GM19397 (cell line): ENCODE measurements at regions not wholly inside any gene's neighbourhood (a gene's known extent, or its start where the extent isn't known, plus 50 kb on each side); places are given as distances from the start of the nearest gene placed in this dataset.

Source experiments
- ATAC-seq: cut with Tn5 transposase; IDR thresholded peaks from one replicate; pipeline ENCODE4 v1.9.1; 2021; ENCODE audit warnings: mild to moderate bottlenecking, moderate library complexity; ENCODE audit not compliant: unreplicated experiment

GRCh38 chr1:195941795-195942194 lies 666.4 kb downstream of the KCNT2 start:
- no peak for ATAC-seq

GRCh38 chr1:195941314-195941713 lies 666.9 kb downstream of the KCNT2 start:
- no peak for ATAC-seq

GRCh38 chr1:195939844-195940243 lies 668.4 kb downstream of the KCNT2 start:
- no peak for ATAC-seq

GRCh38 chr1:195934817-195935553 lies 673.3 kb downstream of the KCNT2 start:
- no peak for ATAC-seq

- no peak for ATAC-seq
Measured at GRCh38 chr1:195933835-195934234, 674.4 kb downstream of the KCNT2 start.

GRCh38 chr1:195915826-195916225 lies 692.4 kb downstream of the KCNT2 start:
- ATAC-seq: no peak

- ATAC-seq: no peak
Measured at GRCh38 chr1:195909061-195909460, 699.2 kb downstream of the KCNT2 start.

GRCh38 chr1:195908121-195908520 lies 700.1 kb downstream of the KCNT2 start:
- no peak for ATAC-seq

- ATAC-seq: no peak
Measured at GRCh38 chr1:195903203-195903602, 705.0 kb downstream of the KCNT2 start.

- ATAC-seq: no peak
Measured at GRCh38 chr1:195902779-195903178, 705.5 kb downstream of the KCNT2 start.

- ATAC-seq: no peak
Measured at GRCh38 chr1:195899762-195900352, 708.4 kb downstream of the KCNT2 start.

- no peak for ATAC-seq
Measured at GRCh38 chr1:195898924-195899323, 709.3 kb downstream of the KCNT2 start.

- ATAC-seq: no peak
Measured at GRCh38 chr1:195898373-195898772, 709.9 kb downstream of the KCNT2 start.

GRCh38 chr1:195897076-195897475 lies 711.2 kb downstream of the KCNT2 start:
- ATAC-seq: no peak

- ATAC-seq: no peak
Measured at GRCh38 chr1:195894411-195894810, 713.8 kb downstream of the KCNT2 start.

GRCh38 chr1:195886000-195886399 lies 722.2 kb downstream of the KCNT2 start:
- no peak for ATAC-seq

- ATAC-seq: no peak
Measured at GRCh38 chr1:195878478-195878877, 729.8 kb downstream of the KCNT2 start.

- no peak for ATAC-seq
Measured at GRCh38 chr1:195876792-195877191, 731.4 kb downstream of the KCNT2 start.

- ATAC-seq: no peak
Measured at GRCh38 chr1:195872376-195872775, 735.9 kb downstream of the KCNT2 start.

- ATAC-seq: no peak
Measured at GRCh38 chr1:195867638-195868037, 740.6 kb downstream of the KCNT2 start.

- ATAC-seq: no peak
Measured at GRCh38 chr1:195866781-195867222, 741.4 kb downstream of the KCNT2 start.

- ATAC-seq: no peak
Measured at GRCh38 chr1:195866091-195866780, 742.0 kb downstream of the KCNT2 start.
